Spleen (tissue), 11 donors: ENCODE measurements at regions not wholly inside any gene's neighbourhood (a gene's known extent, or its start where the extent isn't known, plus 50 kb on each side); places are given as distances from the start of the nearest gene placed in this dataset.

ENCODE experiments used
- DNase-seq: peaks from one replicate; pipeline ENCODE4 v3.0.0-alpha.2; 2020
- H3K27ac ChIP-seq, 8 donors: fragments of 200-600 bp; sonication (generic) in 7 of 8; 1 replicate in 4 of 8; 2 replicates in 4 of 8; pipeline versions ENCODE4 v1.5.0 to v1.8.0; 2016 to 2021; ENCODE audit warnings: inconsistent platforms in 4 of 8, mild to moderate bottlenecking in 4 of 8, moderate library complexity in 1 of 8
- H3K27me3 ChIP-seq, 7 donors: fragments of 200-600 bp; sonication (generic) in 6 of 7; replicated peaks in 1 of 7; 1 replicate in 4 of 7; 2 replicates in 3 of 7; pipeline versions ENCODE4 v1.5.0 to v1.8.0; 2016 to 2021; ENCODE audit warnings: inconsistent platforms in 3 of 7, mild to moderate bottlenecking in 1 of 7
- H3K36me3 ChIP-seq, 6 donors: fragments of 200-600 bp; sonication (generic) in 5 of 6; 1 replicate in 4 of 6; 2 replicates in 2 of 6; pipeline versions ENCODE4 v1.5.0 to v1.8.0; 2016 to 2021; ENCODE audit warnings: inconsistent platforms in 2 of 6
- H3K4me1 ChIP-seq, 6 donors: fragments of 200-600 bp; sonication (generic) in 5 of 6; 1 replicate in 3 of 6; 2 replicates in 3 of 6; pipeline versions ENCODE4 v1.5.0 to v1.8.0; 2016 to 2021; ENCODE audit warnings: inconsistent platforms in 3 of 6
- H3K4me3 ChIP-seq, 8 donors: fragments of 200-600 bp; sonication (generic) in 7 of 8; 1 replicate in 4 of 8; 2 replicates in 4 of 8; pipeline versions ENCODE4 v1.5.0 to v1.8.0; 2016 to 2021; ENCODE audit warnings: inconsistent platforms in 4 of 8, mild to moderate bottlenecking in 4 of 8, moderate library complexity in 2 of 8
- H3K9me3 ChIP-seq, 8 donors: fragments of 200-600 bp; sonication (generic) in 7 of 8; 1 replicate in 4 of 8; 2 replicates in 4 of 8; pipeline versions ENCODE4 v1.5.0 to v1.8.0; 2016 to 2021; ENCODE audit warnings: inconsistent platforms in 4 of 8
- CTCF ChIP-seq, 11 experiments: fragments of 200-600 bp in 7 of 11; fragments of 450-650 bp in 4 of 11; sonication (generic) in 4 of 11; IDR thresholded peaks in 8 of 11; conservative IDR thresholded peaks in 3 of 11; 1 replicate in 7 of 11; 2 replicates in 4 of 11; pipeline versions ENCODE4 v1.4.0 to v1.8.0; 2016 to 2021; ENCODE audit warnings: antibody characterized with exemption in 11 of 11, inconsistent platforms in 4 of 11, mild to moderate bottlenecking in 1 of 11
- POLR2A ChIP-seq, 3 donors: fragments of 450-650 bp; IDR thresholded peaks; one replicate each; pipeline ENCODE4 v1.5.1; 2017; ENCODE audit warnings: antibody characterized with exemption in 3 of 3, mild to moderate bottlenecking in 1 of 3
- POLR2AphosphoS5 ChIP-seq, 3 donors: sonication (generic); formaldehyde crosslinking; IDR thresholded peaks; one replicate each; pipeline ENCODE4 v1.5.1; 2017; ENCODE audit warnings: antibody characterized with exemption in 3 of 3
- WGBS, 5 donors: extraction: QIAGEN DNeasy Blood & Tissue Kit in 3 of 5; methylation state at CpG; one replicate each; pipeline versions ENCODE4 v1.1.5 to v1.1.7; 2013 to 2018; 5-methylcytosine and 5-hydroxymethylcytosine counted together
- intact Hi-C: fragments of 100-400 bp; cut with DNase I; formaldehyde crosslinking; loops from one replicate; pipeline ENCODE4 v1.15.0; 2023; ENCODE audit warnings: low total_unique reads
- donor health status: healthy with polysubstance abuse.
- donor health status: DM: no; HTN: no; CAD: no; lungs with moderate emphysema.
- donor health status: DM: no; HTN: no; CAD: no.
- donor health status: Bipolar disorder and iron deficiency.
- donor health status: healthy.
- donor health status: DM: no; HTN: no; CAD: no.
- donor health status: DM: yes; HTN: yes; CAD: no.

- 48 to 61% (median 56%) methylated on average over 6 of the region's 6 CpGs for WGBS, 5 donors
- Histone ChIP-seq H3K27me3 (no peaks in the 10 kb centered on the region), H3K9me3 (peaks cover 0 to 10% (median 5%) of the 10 kb centered on the region in 8 donors), H3K27ac (peak overlapping the region in 4 of 8 donors; percentile 61 to 65 (median 62)), H3K4me1 (peaks cover 0 to 10% (median under 1%) of the 10 kb centered on the region in 6 donors), H3K36me3 (no peaks in the 10 kb centered on the region), H3K4me3 (no peak overlapping the region)
- intact Hi-C loops: no loop called here
- no peak for DNase-seq
- TF ChIP-seq POLR2AphosphoS5 (IDR thresholded peaks at IDR 0.05) (no peak), POLR2A (IDR thresholded peaks at IDR 0.05) (no peak), CTCF (IDR thresholded peaks at IDR 0.05 in 8 of 11, conservative IDR thresholded peaks at IDR 0.05 in 3 of 11) (no peak)
These were observed 70.8 kb upstream of the PACRGL start for GRCh38 chr4:20629186-20630106.

GRCh38 chr4:20638825-20639224 lies 61.4 kb upstream of the PACRGL start:
- Histone ChIP-seq H3K4me1 (no peaks in the 10 kb centered on the region), H3K27ac (no peak overlapping the region), H3K9me3 (no peaks in the 10 kb centered on the region), H3K4me3 (no peak overlapping the region), H3K27me3 (no peaks in the 10 kb centered on the region), H3K36me3 (no peaks in the 10 kb centered on the region)
- DNase-seq: no peak
- intact Hi-C loops: no loop called here
- 81 to 88% (median 85%) methylated on average over 3 of the region's 3 CpGs for WGBS, 5 donors
- no peak for TF ChIP-seq POLR2A (IDR thresholded peaks at IDR 0.05)
- TF ChIP-seq CTCF (IDR thresholded peaks at IDR 0.05 in 8 of 11, conservative IDR thresholded peaks at IDR 0.05 in 3 of 11): no peak
- TF ChIP-seq POLR2AphosphoS5 (IDR thresholded peaks at IDR 0.05): no peak

- no peaks in the 10 kb centered on the region for H3K9me3 ChIP-seq
- no peak overlapping the region for H3K4me3 ChIP-seq
- no peak for DNase-seq
- no peaks in the 10 kb centered on the region for H3K36me3 ChIP-seq
- H3K27ac ChIP-seq: no peak overlapping the region
- H3K4me1 ChIP-seq: no peaks in the 10 kb centered on the region
- WGBS, 5 donors: 63 to 89% (median 81%) methylated on average over 1 of the region's 1 CpG
- intact Hi-C loops: no loop called here
- no peak for TF ChIP-seq POLR2AphosphoS5 (IDR thresholded peaks at IDR 0.05)
- H3K27me3 ChIP-seq: no peaks in the 10 kb centered on the region
These were observed 60.9 kb upstream of the PACRGL start for GRCh38 chr4:20639346-20639745.

GRCh38 chr4:20640989-20641388 lies 59.3 kb upstream of the PACRGL start:
- H3K27ac ChIP-seq: no peak overlapping the region
- intact Hi-C loops: no loop called here
- no peak for TF ChIP-seq CTCF (IDR thresholded peaks at IDR 0.05 in 8 of 11, conservative IDR thresholded peaks at IDR 0.05 in 3 of 11)
- TF ChIP-seq POLR2A (IDR thresholded peaks at IDR 0.05): no peak
- TF ChIP-seq POLR2AphosphoS5 (IDR thresholded peaks at IDR 0.05): no peak
- no peak for DNase-seq
- no peaks in the 10 kb centered on the region for H3K27me3 ChIP-seq
- no peaks in the 10 kb centered on the region for H3K4me1 ChIP-seq
- H3K9me3 ChIP-seq: no peaks in the 10 kb centered on the region
- no peak overlapping the region for H3K4me3 ChIP-seq
- no peaks in the 10 kb centered on the region for H3K36me3 ChIP-seq
- 63 to 77% (median 64%) methylated on average over 2 of the region's 2 CpGs for WGBS, 5 donors
